ENCODE measurements at regions not wholly inside any gene's neighbourhood (a gene's known extent, or its start where the extent isn't known, plus 50 kb on each side); places are given as distances from the start of the nearest gene placed in this dataset.
"Not testable (repeated sequence)": the region's sequence is repeated elsewhere in the genome, so short reads cannot be mapped to it uniquely, and the experiment has no call there.

DNA sequence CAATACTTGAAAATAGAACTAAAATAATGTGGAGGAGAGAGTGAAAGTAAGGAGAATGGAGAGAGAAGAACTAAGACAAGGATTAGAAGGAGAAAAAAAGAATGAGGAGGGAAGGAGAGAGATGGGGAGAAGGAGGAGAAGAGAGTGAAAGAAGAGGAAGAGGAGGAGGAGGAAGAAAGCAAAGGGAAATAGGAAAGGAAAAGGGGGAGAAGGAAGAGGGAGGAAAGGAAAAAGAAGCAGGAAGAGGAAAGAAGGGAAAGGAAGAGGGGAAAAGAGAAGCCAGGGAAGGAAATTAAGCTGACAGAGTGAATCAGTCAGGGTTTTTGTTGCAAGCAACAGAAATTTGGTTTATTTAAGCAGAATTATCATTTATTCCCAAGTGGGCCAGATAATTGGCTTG lies 241.7 kb upstream of the P2RY1 start:
- H3K4me3 ChIP-seq (ENCODE audit: low read depth, poor library complexity, severe bottlenecking): no peak overlapping the region
- intact Hi-C loops (cut with DNase I; ENCODE audit: low total_unique reads): no loop called here

DNA sequence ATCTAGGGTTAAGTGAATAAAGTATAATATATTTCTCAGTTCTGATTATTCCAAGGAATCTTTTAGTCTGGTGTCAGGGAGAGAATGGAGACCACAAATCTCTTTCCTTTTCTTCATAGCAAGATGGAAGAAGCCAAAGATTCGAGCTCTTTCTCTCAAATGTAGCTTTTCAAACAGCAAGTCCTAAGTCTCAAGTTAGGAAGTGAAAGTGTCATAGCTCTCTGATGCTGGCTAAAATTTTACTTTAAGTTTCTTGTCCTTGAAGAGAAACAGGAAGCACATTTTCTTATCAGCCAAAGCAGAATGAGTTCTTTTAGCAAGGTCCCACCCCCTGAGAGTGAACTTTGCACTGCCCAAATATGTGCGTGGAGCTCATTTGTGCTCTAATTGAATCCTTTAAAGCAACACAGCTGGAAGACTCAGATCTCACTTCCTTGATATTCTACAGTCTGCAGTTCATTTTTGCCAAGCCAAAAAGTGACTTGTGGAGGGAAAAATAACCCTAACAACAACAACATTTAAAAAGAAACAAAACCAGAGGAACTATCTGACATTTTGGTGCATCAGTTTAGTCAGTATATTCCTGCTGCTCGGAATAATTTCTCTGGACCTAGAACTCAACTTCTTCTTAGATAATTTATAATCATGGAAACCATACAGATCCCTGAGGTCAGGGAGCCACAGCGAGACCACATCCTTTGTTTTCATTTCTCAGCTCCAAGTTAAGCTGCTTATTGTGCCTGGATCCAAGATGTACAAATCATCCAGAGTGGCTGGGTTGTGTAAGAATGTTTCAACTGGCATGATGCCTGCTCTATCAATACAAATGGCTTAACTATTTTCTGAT lies 238.7 kb upstream of the P2RY1 start:
- intact Hi-C loops (cut with DNase I; ENCODE audit: low total_unique reads): no loop called here
- WGBS, 2 donors: 25 to 29% methylated on average over 4 of the region's 4 CpGs
- TF ChIP-seq CTCF (IDR thresholded peaks at IDR 0.05): no peak
- TF ChIP-seq POLR2A (IDR thresholded peaks at IDR 0.05): no peak
- no peak overlapping the region for H3K4me3 ChIP-seq (ENCODE audit: low read depth, poor library complexity, severe bottlenecking)
- DNase-seq (ENCODE audit: low spot score in 2 of 2): peak in 1 of 2 donors; percentile 23

More for the DNA sequence above, 241.7 kb upstream of the P2RY1 start:
- DNase-seq (ENCODE audit: low spot score in 2 of 2): no peak
- TF ChIP-seq CTCF (IDR thresholded peaks at IDR 0.05) (no peak), POLR2A (IDR thresholded peaks at IDR 0.05) (no peak)

GRCh38 chr3:152596832-152597231 lies 238.1 kb upstream of the P2RY1 start:
- DNase-seq (ENCODE audit: low spot score in 2 of 2); H3K4me3 ChIP-seq (ENCODE audit: low read depth, poor library complexity, severe bottlenecking); intact Hi-C loops (cut with DNase I; ENCODE audit: low total_unique reads): not testable (repeated sequence)
- 85 to 88% methylated on average over 1 of the region's 1 CpG for WGBS, 2 donors

GRCh38 chr3:152606146-152606545 lies 228.8 kb upstream of the P2RY1 start:
- intact Hi-C loops (cut with DNase I; ENCODE audit: low total_unique reads): no loop called here
- no peak for TF ChIP-seq POLR2A (IDR thresholded peaks at IDR 0.05)
- no peak for TF ChIP-seq CTCF (IDR thresholded peaks at IDR 0.05)
- no peak overlapping the region for H3K4me3 ChIP-seq (ENCODE audit: low read depth, poor library complexity, severe bottlenecking)
- no peak for DNase-seq (ENCODE audit: low spot score in 2 of 2)
- WGBS, 2 donors: 64 to 65% methylated on average over 7 of the region's 7 CpGs

DNA sequence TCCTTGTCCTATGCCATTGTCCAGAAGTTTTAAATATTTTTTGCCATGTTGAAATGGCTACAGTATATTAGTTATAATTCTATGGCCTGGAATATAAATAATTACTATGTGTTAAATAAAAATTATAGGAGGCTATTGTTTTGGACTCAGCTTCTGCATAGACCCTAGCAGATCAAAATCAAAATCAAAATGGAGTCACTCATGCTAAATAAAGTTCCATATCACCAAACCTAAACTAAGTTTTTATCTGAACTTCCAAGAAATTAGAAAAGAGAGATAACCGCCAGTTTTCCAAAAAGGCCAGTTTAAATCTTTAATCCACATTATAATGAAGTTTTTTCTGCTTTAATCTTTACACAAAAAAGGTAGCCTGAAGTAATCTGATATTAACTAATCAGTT lies 227.8 kb upstream of the P2RY1 start:
- TF ChIP-seq POLR2A (IDR thresholded peaks at IDR 0.05): no peak
- TF ChIP-seq CTCF (IDR thresholded peaks at IDR 0.05): no peak
- H3K4me3 ChIP-seq (ENCODE audit: low read depth, poor library complexity, severe bottlenecking): no peak overlapping the region
- DNase-seq (ENCODE audit: low spot score in 2 of 2): no peak
- intact Hi-C loops (cut with DNase I; ENCODE audit: low total_unique reads): no loop called here
- WGBS, 2 donors: 95 to 98% methylated on average over 1 of the region's 1 CpG

- WGBS, 2 donors: 80 to 86% methylated on average over 8 of the region's 8 CpGs
Observed at GRCh38 chr3:152608696-152609594, 226.0 kb upstream of the P2RY1 start.

More at GRCh38 chr3:152608696-152609594, 226.0 kb upstream of the P2RY1 start:
- DNase-seq (ENCODE audit: low spot score in 2 of 2): no peak
- intact Hi-C loops (cut with DNase I; ENCODE audit: low total_unique reads): no loop called here
- no peak for TF ChIP-seq POLR2A (IDR thresholded peaks at IDR 0.05)
- no peak for TF ChIP-seq CTCF (IDR thresholded peaks at IDR 0.05)
- no peak overlapping the region for H3K4me3 ChIP-seq (ENCODE audit: low read depth, poor library complexity, severe bottlenecking)

Measured in lower leg skin (tissue), 4 donors.